ENCODE measurements at regions not wholly inside any gene's neighbourhood (a gene's known extent, or its start where the extent isn't known, plus 50 kb on each side); places are given as distances from the start of the nearest gene placed in this dataset.
"Not testable (repeated sequence)": the region's sequence is repeated elsewhere in the genome, so short reads cannot be mapped to it uniquely, and the experiment has no call there.

DNA sequence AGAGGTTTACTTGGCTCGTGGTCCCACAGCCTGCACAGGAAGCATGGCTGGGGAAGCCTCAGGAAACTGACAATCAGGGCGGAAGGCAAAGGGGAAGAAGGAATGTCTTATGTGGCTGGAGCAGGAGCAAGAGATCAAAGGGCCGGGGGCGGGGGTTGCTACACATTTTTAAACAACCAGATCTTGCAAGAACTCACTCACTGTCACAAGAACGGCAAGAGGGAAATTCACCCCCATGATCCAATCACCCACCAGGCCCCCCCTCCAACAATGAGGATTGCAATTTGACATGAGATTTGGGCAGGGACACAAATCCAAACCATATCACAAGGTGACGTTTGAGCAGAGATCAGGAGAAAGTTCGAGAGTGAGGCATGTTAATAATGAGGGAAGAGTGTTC lies 163.7 kb upstream of the RPH3A start:
- H3K27me3 ChIP-seq (ENCODE audit: low read depth, low read length), result 0 out of 2 replicates have a peak, but pooled peaks cover 4% of the 10 kb centered on the region
- H3K4me3 ChIP-seq (ENCODE audit: low read length), result no peak overlapping the region
- no peaks in the 10 kb centered on the region for H3K79me2 ChIP-seq (ENCODE audit: low read length)
- H3K36me3 ChIP-seq (replicated peaks; ENCODE audit: low read depth, low read length), result no peaks in the 10 kb centered on the region
- no peaks in the 10 kb centered on the region for H3K4me1 ChIP-seq (ENCODE audit: low read length)
- H4K20me1 ChIP-seq (ENCODE audit: insufficient read depth, low read length), result no peaks in the 10 kb centered on the region
- no peak overlapping the region for H3K4me2 ChIP-seq (ENCODE audit: low read length)
- H3K27ac ChIP-seq (ENCODE audit: low read length), result no peak overlapping the region
- H3K9me3 ChIP-seq (ENCODE audit: insufficient read depth, low read length), result no peaks in the 10 kb centered on the region
- TF ChIP-seq, protein P1, sequence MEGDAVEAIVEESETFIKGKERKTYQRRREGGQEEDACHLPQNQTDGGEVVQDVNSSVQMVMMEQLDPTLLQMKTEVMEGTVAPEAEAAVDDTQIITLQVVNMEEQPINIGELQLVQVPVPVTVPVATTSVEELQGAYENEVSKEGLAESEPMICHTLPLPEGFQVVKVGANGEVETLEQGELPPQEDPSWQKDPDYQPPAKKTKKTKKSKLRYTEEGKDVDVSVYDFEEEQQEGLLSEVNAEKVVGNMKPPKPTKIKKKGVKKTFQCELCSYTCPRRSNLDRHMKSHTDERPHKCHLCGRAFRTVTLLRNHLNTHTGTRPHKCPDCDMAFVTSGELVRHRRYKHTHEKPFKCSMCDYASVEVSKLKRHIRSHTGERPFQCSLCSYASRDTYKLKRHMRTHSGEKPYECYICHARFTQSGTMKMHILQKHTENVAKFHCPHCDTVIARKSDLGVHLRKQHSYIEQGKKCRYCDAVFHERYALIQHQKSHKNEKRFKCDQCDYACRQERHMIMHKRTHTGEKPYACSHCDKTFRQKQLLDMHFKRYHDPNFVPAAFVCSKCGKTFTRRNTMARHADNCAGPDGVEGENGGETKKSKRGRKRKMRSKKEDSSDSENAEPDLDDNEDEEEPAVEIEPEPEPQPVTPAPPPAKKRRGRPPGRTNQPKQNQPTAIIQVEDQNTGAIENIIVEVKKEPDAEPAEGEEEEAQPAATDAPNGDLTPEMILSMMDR (IDR thresholded peaks at IDR 0.05; ENCODE audit: low read depth, low read length), result no peak
- no peak for TF ChIP-seq EZH2phosphoT487 (IDR thresholded peaks at IDR 0.05; ENCODE audit: low read depth)
- no peak overlapping the region for H2AFZ ChIP-seq (ENCODE audit: low read depth, low read length)
- H3K9ac ChIP-seq (ENCODE audit: low read length), result no peak overlapping the region

DNA sequence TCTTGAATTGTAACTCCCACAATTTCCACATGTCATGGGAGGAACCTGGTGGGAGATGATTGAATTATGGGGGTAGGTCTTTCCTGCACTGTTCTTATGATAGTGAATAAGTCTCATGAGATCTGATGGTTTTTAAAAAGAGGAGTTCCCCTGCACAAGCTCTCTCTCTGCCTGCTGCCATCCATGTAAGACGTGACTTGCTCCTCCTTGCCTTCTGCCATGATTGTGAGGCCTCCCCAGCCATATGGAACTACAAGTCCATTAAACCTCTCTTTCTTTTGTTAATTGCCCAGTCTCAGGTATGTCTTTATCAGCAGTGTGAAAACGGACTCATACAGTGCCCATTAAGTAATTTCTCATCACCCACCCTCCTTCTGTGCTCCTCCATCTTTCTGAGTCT lies 159.6 kb upstream of the RPH3A start:
- not testable (repeated sequence) for H3K4me3 ChIP-seq (ENCODE audit: low read length); H3K4me2 ChIP-seq (ENCODE audit: low read length); H3K27me3 ChIP-seq (ENCODE audit: low read depth, low read length); H3K27ac ChIP-seq (ENCODE audit: low read length); H2AFZ ChIP-seq (ENCODE audit: low read depth, low read length); H3K36me3 ChIP-seq (replicated peaks; ENCODE audit: low read depth, low read length); H3K9me3 ChIP-seq (ENCODE audit: insufficient read depth, low read length); H3K79me2 ChIP-seq (ENCODE audit: low read length); H3K9ac ChIP-seq (ENCODE audit: low read length); H4K20me1 ChIP-seq (ENCODE audit: insufficient read depth, low read length); H3K4me1 ChIP-seq (ENCODE audit: low read length)

DNA sequence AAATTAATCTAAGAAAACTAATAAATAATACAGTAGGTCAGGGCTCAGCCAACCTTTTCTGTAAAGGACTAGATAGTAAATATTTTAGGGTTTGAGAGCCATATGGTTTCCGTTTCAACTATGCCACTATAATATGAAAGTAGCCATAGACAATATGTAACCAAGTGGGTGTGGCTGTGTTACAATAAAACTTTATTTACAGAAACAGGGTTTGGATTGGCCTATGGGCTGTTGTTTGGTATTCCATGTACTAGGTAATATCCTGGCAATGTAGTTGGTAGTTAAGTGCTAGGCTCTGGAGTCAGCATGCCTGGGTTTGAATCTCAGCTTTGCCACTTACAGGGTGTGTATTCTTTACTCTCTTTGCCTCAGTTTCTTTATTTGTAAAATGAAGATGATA lies 156.5 kb upstream of the RPH3A start:
- Histone ChIP-seq H3K79me2 (ENCODE audit: low read length) (no peaks in the 10 kb centered on the region), H3K9ac (ENCODE audit: low read length) (no peak overlapping the region), H3K36me3 (replicated peaks; ENCODE audit: low read depth, low read length) (no peaks in the 10 kb centered on the region), H3K27ac (ENCODE audit: low read length) (no peak overlapping the region), H3K27me3 (ENCODE audit: low read depth, low read length) (peaks cover 8% of the 10 kb centered on the region; the same call in 1 of the 2 replicates), H3K4me1 (ENCODE audit: low read length) (no peaks in the 10 kb centered on the region), H2AFZ (ENCODE audit: low read depth, low read length) (no peak overlapping the region), H4K20me1 (ENCODE audit: insufficient read depth, low read length) (no peaks in the 10 kb centered on the region), H3K4me2 (ENCODE audit: low read length) (no peak overlapping the region), H3K4me3 (ENCODE audit: low read length) (no peak overlapping the region), H3K9me3 (ENCODE audit: insufficient read depth, low read length) (no peaks in the 10 kb centered on the region)
- TF ChIP-seq EZH2phosphoT487 (IDR thresholded peaks at IDR 0.05; ENCODE audit: low read depth), result no peak
- TF ChIP-seq, protein P1 (IDR thresholded peaks at IDR 0.05; ENCODE audit: low read depth, low read length), result no peak

DNA sequence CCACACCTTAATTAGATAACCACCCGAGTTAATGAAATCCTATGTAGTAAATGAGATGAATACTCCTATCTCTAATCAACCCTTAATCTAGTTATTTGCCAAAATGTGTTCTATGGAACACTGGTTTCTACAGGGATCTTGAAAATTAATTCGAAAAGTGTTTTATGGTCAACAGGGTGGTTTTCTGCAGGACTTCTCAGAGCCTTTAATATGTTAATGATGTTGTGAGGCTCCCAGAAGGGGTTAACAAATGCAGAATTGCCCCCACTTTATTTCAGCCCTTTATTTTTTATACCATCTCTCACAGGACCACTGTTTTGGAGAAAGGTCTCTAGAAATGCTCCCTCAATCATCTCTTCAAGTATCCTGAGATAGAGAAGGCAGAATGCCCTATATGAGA lies 153.1 kb upstream of the RPH3A start:
- Histone ChIP-seq H3K4me1 (ENCODE audit: low read length) (no peaks in the 10 kb centered on the region), H3K9me3 (ENCODE audit: insufficient read depth, low read length) (no peaks in the 10 kb centered on the region)

More for the DNA sequence above, 153.1 kb upstream of the RPH3A start:
- Histone ChIP-seq H3K27me3 (ENCODE audit: low read depth, low read length) (peaks cover 15% of the 10 kb centered on the region), H2AFZ (ENCODE audit: low read depth, low read length) (no peak overlapping the region), H3K79me2 (ENCODE audit: low read length) (no peaks in the 10 kb centered on the region), H3K4me2 (ENCODE audit: low read length) (no peak overlapping the region), H3K4me3 (ENCODE audit: low read length) (no peak overlapping the region), H3K9ac (ENCODE audit: low read length) (no peak overlapping the region), H3K36me3 (replicated peaks; ENCODE audit: low read depth, low read length) (no peaks in the 10 kb centered on the region), H4K20me1 (ENCODE audit: insufficient read depth, low read length) (no peaks in the 10 kb centered on the region), H3K27ac (ENCODE audit: low read length) (no peak overlapping the region)
- TF ChIP-seq, protein P1 (IDR thresholded peaks at IDR 0.05; ENCODE audit: low read depth, low read length), result no peak
- TF ChIP-seq EZH2phosphoT487 (IDR thresholded peaks at IDR 0.05; ENCODE audit: low read depth), result no peak
